Neuronal stem cell (in vitro differentiated cells): ENCODE measurements at regions not wholly inside any gene's neighbourhood (a gene's known extent, or its start where the extent isn't known, plus 50 kb on each side); places are given as distances from the start of the nearest gene placed in this dataset.

Experiments used
- DNase-seq: peaks from one replicate; pipeline ENCODE4 v3.0.0-alpha.2; 2013; ENCODE audit warnings: low spot score
- H2AFZ ChIP-seq: one replicate; pipeline ENCODE4 v1.6.1; 2013; ENCODE audit warnings: mild to moderate bottlenecking, low read length, inconsistent platforms
- H2AK5ac ChIP-seq: 2 replicates; pipeline ENCODE4 v1.6.1; 2013; ENCODE audit warnings: low read depth, mild to moderate bottlenecking, inconsistent platforms, low read length, moderate library complexity, mixed read lengths
- H2BK120ac ChIP-seq: 2 replicates; pipeline ENCODE4 v1.6.1; 2013; ENCODE audit warnings: low read depth, mild to moderate bottlenecking, inconsistent platforms, low read length, moderate library complexity, mixed read lengths
- H2BK12ac ChIP-seq: one replicate; pipeline ENCODE4 v1.6.1; 2013; ENCODE audit warnings: low read length, inconsistent platforms
- H2BK15ac ChIP-seq: 2 replicates; pipeline ENCODE4 v1.6.1; 2013; ENCODE audit warnings: mild to moderate bottlenecking, low read length, inconsistent platforms, mixed read lengths
- H2BK5ac ChIP-seq: one replicate; pipeline ENCODE4 v1.6.1; 2013; ENCODE audit warnings: inconsistent platforms, mild to moderate bottlenecking, low read length, moderate library complexity
- H3K14ac ChIP-seq: one replicate; pipeline ENCODE4 v1.6.1; 2013; ENCODE audit warnings: low read length, inconsistent platforms
- H3K18ac ChIP-seq: 2 replicates; pipeline ENCODE4 v1.6.1; 2013; ENCODE audit warnings: low read length, inconsistent platforms
- H3K23ac ChIP-seq: 2 replicates; pipeline ENCODE4 v1.6.1; 2013; ENCODE audit warnings: low read depth, mild to moderate bottlenecking, mixed read lengths, low read length, inconsistent platforms; ENCODE audit not compliant: poor library complexity
- H3K27ac ChIP-seq: replicated peaks from 3 replicates; pipeline ENCODE4 v1.5.1; 2013; ENCODE audit warnings: low read length, inconsistent platforms
- H3K27me3 ChIP-seq, 3 experiments: 2 replicates each; pipeline ENCODE4 v1.6.1; 2013; ENCODE audit warnings: low read length in 3 of 3, mild to moderate bottlenecking in 2 of 3, inconsistent platforms in 1 of 3, low read depth in 1 of 3, mixed read lengths in 1 of 3, moderate library complexity in 1 of 3; ENCODE audit not compliant: control insufficient read depth in 3 of 3, insufficient read depth in 3 of 3
- H3K36me3 ChIP-seq, 2 donors: replicated peaks in 1 of 2; 2 replicates each; pipeline ENCODE4 v1.6.1; 2013; ENCODE audit warnings: low read length in 2 of 2; ENCODE audit not compliant: control insufficient read depth in 2 of 2, insufficient read depth in 2 of 2
- H3K4ac ChIP-seq: 2 replicates; pipeline ENCODE4 v1.6.1; 2013; ENCODE audit warnings: inconsistent platforms, mild to moderate bottlenecking, low read length, moderate library complexity
- H3K4me1 ChIP-seq, 2 donors: 1 replicate in 1 of 2; 2 replicates in 1 of 2; pipeline ENCODE4 v1.6.1; 2013; ENCODE audit warnings: low read length in 2 of 2, low read depth in 1 of 2; ENCODE audit not compliant: control insufficient read depth in 2 of 2, insufficient read depth in 1 of 2
- H3K4me2 ChIP-seq: one replicate; pipeline ENCODE4 v1.6.1; 2013; ENCODE audit warnings: mild to moderate bottlenecking, low read length, inconsistent platforms; ENCODE audit not compliant: insufficient read depth, poor library complexity, severe bottlenecking
- H3K4me3 ChIP-seq, 2 donors: 2 replicates each; pipeline ENCODE4 v1.5.1; 2013; ENCODE audit warnings: low read length in 2 of 2, mild to moderate bottlenecking in 2 of 2, inconsistent platforms in 1 of 2, moderate library complexity in 1 of 2
- H3K79me1 ChIP-seq: one replicate; pipeline ENCODE4 v1.6.1; 2013; ENCODE audit warnings: low read depth, mild to moderate bottlenecking, inconsistent platforms, low read length, moderate library complexity
- H3K9ac ChIP-seq: one replicate; pipeline ENCODE4 v1.6.1; 2013; ENCODE audit warnings: mild to moderate bottlenecking, low read depth, low read length, inconsistent platforms; ENCODE audit not compliant: poor library complexity
- H3K9me3 ChIP-seq, 2 donors: replicated peaks in 1 of 2; 2 replicates each; pipeline versions ENCODE3 to v1.6.1; 2013; ENCODE audit warnings: low read length in 2 of 2, mild to moderate bottlenecking in 2 of 2, inconsistent platforms in 1 of 2, low read depth in 1 of 2, mixed read lengths in 1 of 2, moderate library complexity in 1 of 2; ENCODE audit not compliant: control insufficient read depth in 2 of 2, insufficient read depth in 1 of 2
- H4K8ac ChIP-seq: one replicate; pipeline ENCODE4 v1.6.1; 2013; ENCODE audit warnings: low read depth, mild to moderate bottlenecking, inconsistent platforms, low read length, moderate library complexity
- H4K91ac ChIP-seq: one replicate; pipeline ENCODE4 v1.6.1; 2013; ENCODE audit warnings: low read length, low read depth, mild to moderate bottlenecking, inconsistent platforms; ENCODE audit not compliant: poor library complexity
- WGBS, 2 donors: extraction: QIAGEN DNeasy Blood & Tissue Kit; methylation state at CpG; one replicate each; pipeline ENCODE4 v1.1.7; 2013; ENCODE audit warnings: missing lambda C conversion rate in 2 of 2, mixed read lengths in 1 of 2; ENCODE audit not compliant: insufficient read length in 2 of 2, insufficient replicate concordance in 1 of 2; ENCODE audit errors: extremely low coverage in 2 of 2; 5-methylcytosine and 5-hydroxymethylcytosine counted together

- no peak overlapping the region for H3K4ac ChIP-seq
- H3K9ac ChIP-seq = no peak overlapping the region
- no peak overlapping the region for H3K4me2 ChIP-seq
- no peak overlapping the region for H4K8ac ChIP-seq
- no peak overlapping the region for H3K14ac ChIP-seq
- no peak overlapping the region for H2BK12ac ChIP-seq
- H4K91ac ChIP-seq = no peak overlapping the region
- DNase-seq = no peak
- H3K23ac ChIP-seq = no peak overlapping the region
- no peaks in the 10 kb centered on the region for H3K9me3 ChIP-seq
- no peak overlapping the region for H2AK5ac ChIP-seq
- H3K4me1 ChIP-seq = peaks cover 0 to 1% of the 10 kb centered on the region in 2 donors
- no peak overlapping the region for H2AFZ ChIP-seq
- WGBS, 2 donors = no CpG with 5 or more reads among the region's 2 CpGs
- no peak overlapping the region for H3K18ac ChIP-seq
- no peaks in the 10 kb centered on the region for H3K27me3 ChIP-seq
- no peak overlapping the region for H2BK120ac ChIP-seq
- H2BK5ac ChIP-seq = no peak overlapping the region
- no peaks in the 10 kb centered on the region for H3K36me3 ChIP-seq
- H3K27ac ChIP-seq = no peak overlapping the region
- H2BK15ac ChIP-seq = no peak overlapping the region
- H3K4me3 ChIP-seq = no peak overlapping the region
- no peaks in the 10 kb centered on the region for H3K79me1 ChIP-seq
Measured at GRCh38 chr9:115328228-115328627, 210.3 kb upstream of the TNC start.

- Histone ChIP-seq H3K36me3 (no peaks in the 10 kb centered on the region), H3K4ac (no peak overlapping the region), H3K23ac (no peak overlapping the region), H3K14ac (no peak overlapping the region), H2BK120ac (no peak overlapping the region), H2BK5ac (no peak overlapping the region), H2BK15ac (no peak overlapping the region), H3K9me3 (no peaks in the 10 kb centered on the region), H3K4me1 (peaks cover 0 to 1% of the 10 kb centered on the region in 2 donors), H3K27ac (no peak overlapping the region), H2AK5ac (no peak overlapping the region), H3K4me2 (no peak overlapping the region), H3K18ac (no peak overlapping the region), H3K9ac (no peak overlapping the region), H2BK12ac (no peak overlapping the region), H3K4me3 (no peak overlapping the region), H3K79me1 (no peaks in the 10 kb centered on the region), H3K27me3 (no peaks in the 10 kb centered on the region), H4K91ac (no peak overlapping the region), H4K8ac (no peak overlapping the region), H2AFZ (no peak overlapping the region)
- no peak for DNase-seq
Measured at GRCh38 chr9:115328677-115329076, 210.7 kb upstream of the TNC start.

GRCh38 chr9:115333277-115334070, 215.5 kb upstream of the TNC start:
- Histone ChIP-seq H3K4me1 (peaks cover 0 to 1% of the 10 kb centered on the region in 2 donors), H3K9ac (no peak overlapping the region), H2BK12ac (no peak overlapping the region), H3K18ac (no peak overlapping the region), H3K4me3 (no peak overlapping the region), H3K14ac (no peak overlapping the region), H3K4me2 (no peak overlapping the region), H2BK120ac (no peak overlapping the region), H3K79me1 (no peaks in the 10 kb centered on the region), H3K4ac (no peak overlapping the region), H2AK5ac (no peak overlapping the region), H3K23ac (no peak overlapping the region), H4K8ac (no peak overlapping the region), H3K27ac (no peak overlapping the region), H3K9me3 (no peaks in the 10 kb centered on the region), H4K91ac (no peak overlapping the region), H3K36me3 (no peaks in the 10 kb centered on the region), H2BK5ac (no peak overlapping the region), H2AFZ (no peak overlapping the region), H3K27me3 (no peaks in the 10 kb centered on the region), H2BK15ac (no peak overlapping the region)
- DNase-seq = no peak
- WGBS, 2 donors = no CpG with 5 or more reads among the region's 8 CpGs

- no peak overlapping the region for H2BK5ac ChIP-seq
- peaks cover 0 to 2% of the 10 kb centered on the region in 2 donors for H3K4me1 ChIP-seq
- no peak overlapping the region for H2BK120ac ChIP-seq
- no peak for DNase-seq
- no peak overlapping the region for H4K91ac ChIP-seq
- no peaks in the 10 kb centered on the region for H3K27me3 ChIP-seq
- no peak overlapping the region for H2AK5ac ChIP-seq
- H2AFZ ChIP-seq = no peak overlapping the region
- H3K23ac ChIP-seq = no peak overlapping the region
- H2BK15ac ChIP-seq = no peak overlapping the region
- H3K9me3 ChIP-seq = no peaks in the 10 kb centered on the region
- no peak overlapping the region for H3K14ac ChIP-seq
- WGBS, 2 donors = no CpG with 5 or more reads among the region's 5 CpGs
- H3K79me1 ChIP-seq = no peaks in the 10 kb centered on the region
- H3K4me2 ChIP-seq = no peak overlapping the region
- H3K27ac ChIP-seq = no peak overlapping the region
- no peaks in the 10 kb centered on the region for H3K36me3 ChIP-seq
- H3K4me3 ChIP-seq = no peak overlapping the region
- no peak overlapping the region for H3K9ac ChIP-seq
- H3K18ac ChIP-seq = no peak overlapping the region
- no peak overlapping the region for H2BK12ac ChIP-seq
- no peak overlapping the region for H4K8ac ChIP-seq
- H3K4ac ChIP-seq = no peak overlapping the region
Measured at GRCh38 chr9:115335439-115335838, 217.5 kb upstream of the TNC start.
